ENCODE measurements at regions not wholly inside any gene's neighbourhood (a gene's known extent, or its start where the extent isn't known, plus 50 kb on each side); places are given as distances from the start of the nearest gene placed in this dataset.

- no peak for DNase-seq (ENCODE audit: low spot score)
Measured at GRCh38 chr3:64945171-64945729, 257.4 kb upstream of the ADAMTS9 start.

- DNase-seq (ENCODE audit: low spot score), result no peak
Measured at GRCh38 chr3:64943866-64944265, 256.1 kb upstream of the ADAMTS9 start.

DNA sequence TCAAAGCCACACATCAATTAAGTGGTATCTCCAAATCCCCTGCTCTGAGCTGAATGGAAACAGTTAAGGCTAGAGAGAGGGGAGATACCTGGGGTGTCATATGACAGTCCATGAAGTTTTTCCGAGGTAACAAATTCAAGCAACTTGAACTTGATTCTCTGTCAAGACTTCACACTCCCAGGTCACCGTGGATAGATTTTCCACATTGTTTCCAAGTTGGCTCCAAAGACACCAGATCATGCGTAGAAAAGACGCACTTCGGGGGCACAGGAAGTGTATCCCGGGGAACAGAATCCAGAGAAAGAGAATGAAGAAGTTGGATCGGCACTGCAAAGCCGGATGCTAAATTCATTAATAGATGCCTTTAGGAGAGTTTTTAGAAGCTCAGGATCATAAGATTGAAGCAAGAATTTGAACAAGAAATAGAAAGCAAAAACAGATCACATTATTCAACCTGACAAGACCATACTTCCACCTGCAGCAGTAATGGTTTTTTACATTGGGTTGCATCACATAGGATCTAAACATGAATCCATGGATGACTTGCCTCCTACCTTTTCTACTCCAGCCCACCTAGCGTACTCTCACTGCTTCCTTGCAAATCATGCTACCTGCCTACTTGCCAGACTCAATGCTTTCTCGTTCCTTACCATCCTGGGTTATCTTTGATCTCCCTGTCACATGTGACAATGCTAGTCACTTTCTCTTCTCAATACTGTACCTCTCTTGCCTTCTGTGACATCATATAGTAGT, 253.0 kb upstream of the ADAMTS9 start:
- no peak for DNase-seq (ENCODE audit: low spot score)

GRCh38 chr3:64939747-64940450, 252.1 kb upstream of the ADAMTS9 start:
- no peak for DNase-seq (ENCODE audit: low spot score)

DNA sequence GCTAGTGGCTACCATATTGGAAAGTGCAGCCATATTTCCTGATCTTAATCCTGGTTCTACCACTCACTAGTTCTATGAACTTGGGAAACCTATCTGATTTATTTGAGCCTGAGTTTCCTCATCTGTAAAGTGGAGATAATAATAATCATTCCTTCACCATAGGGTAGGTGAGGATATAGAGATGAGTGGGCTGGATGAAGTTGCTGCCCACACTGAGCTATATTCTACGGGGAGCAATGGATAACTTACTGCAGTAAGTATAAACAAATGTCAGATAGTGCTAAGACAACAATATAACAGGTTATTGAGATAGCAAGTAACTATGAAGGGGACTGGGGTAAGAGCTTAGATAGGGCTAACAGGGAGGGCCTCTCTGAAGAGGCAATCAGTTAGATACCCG, 251.5 kb upstream of the ADAMTS9 start:
- no peak for DNase-seq (ENCODE audit: low spot score)

GRCh38 chr3:64936556-64936955, 248.8 kb upstream of the ADAMTS9 start:
- no peak for DNase-seq (ENCODE audit: low spot score)

- DNase-seq (ENCODE audit: low spot score), result no peak
Measured at GRCh38 chr3:64935971-64936370, 248.2 kb upstream of the ADAMTS9 start.

- DNase-seq (ENCODE audit: low spot score), result no peak
Measured at GRCh38 chr3:64932666-64933342, 245.0 kb upstream of the ADAMTS9 start.

GRCh38 chr3:64932016-64932518, 244.3 kb upstream of the ADAMTS9 start:
- DNase-seq (ENCODE audit: low spot score), result no peak

- no peak for DNase-seq (ENCODE audit: low spot score)
Measured at GRCh38 chr3:64930891-64931290, 243.1 kb upstream of the ADAMTS9 start.

GRCh38 chr3:64928683-64929082, 240.9 kb upstream of the ADAMTS9 start:
- DNase-seq (ENCODE audit: low spot score), result no peak

GRCh38 chr3:64927689-64928088, 239.9 kb upstream of the ADAMTS9 start:
- no peak for DNase-seq (ENCODE audit: low spot score)

- no peak for DNase-seq (ENCODE audit: low spot score)
Measured at GRCh38 chr3:64925575-64925974, 237.8 kb upstream of the ADAMTS9 start.

GRCh38 chr3:64924961-64925360, 237.2 kb upstream of the ADAMTS9 start:
- DNase-seq (ENCODE audit: low spot score), result no peak

GRCh38 chr3:64922213-64922612, 234.4 kb upstream of the ADAMTS9 start:
- DNase-seq (ENCODE audit: low spot score), result no peak

- no peak for DNase-seq (ENCODE audit: low spot score)
Measured at GRCh38 chr3:64921281-64922065, 233.7 kb upstream of the ADAMTS9 start.

DNA sequence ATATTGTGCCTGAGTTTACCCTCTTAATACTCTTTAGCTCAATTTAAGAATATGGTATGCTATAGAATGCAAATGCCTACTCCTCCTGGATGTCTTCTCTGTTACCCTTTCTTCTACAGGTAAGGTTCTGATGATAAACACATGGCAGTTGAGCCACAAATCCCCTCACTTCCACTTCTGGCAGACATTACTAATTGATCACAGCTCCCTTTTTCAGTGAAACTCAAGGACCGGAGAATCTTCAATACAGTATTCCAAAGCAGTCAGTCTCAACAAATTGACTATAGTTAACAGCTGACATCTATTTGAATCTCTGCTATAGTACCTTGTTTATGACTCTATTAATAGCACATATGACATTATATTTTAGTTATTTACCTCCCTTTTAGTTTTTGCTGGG, 232.1 kb upstream of the ADAMTS9 start:
- no peak for DNase-seq (ENCODE audit: low spot score)

DNA sequence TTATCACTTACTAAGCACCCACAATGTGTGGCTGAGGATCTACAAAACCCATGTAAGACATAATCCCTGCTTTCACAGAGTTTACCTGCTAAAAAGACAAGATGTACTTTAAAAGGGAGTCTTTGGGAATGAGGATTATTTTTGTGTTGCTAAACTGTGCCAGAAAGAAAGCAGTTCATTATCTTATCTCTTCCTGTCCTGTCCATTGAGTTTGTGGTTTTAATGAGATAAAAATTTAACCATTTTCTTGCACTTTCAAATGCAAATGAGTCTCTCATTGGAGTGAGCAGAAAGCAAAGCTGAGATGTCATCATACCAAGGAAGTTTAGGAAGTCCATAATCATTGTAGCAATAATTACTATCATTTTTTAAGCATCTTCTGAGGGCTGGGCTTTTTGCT, 231.2 kb upstream of the ADAMTS9 start:
- DNase-seq (ENCODE audit: low spot score), result no peak

DNA sequence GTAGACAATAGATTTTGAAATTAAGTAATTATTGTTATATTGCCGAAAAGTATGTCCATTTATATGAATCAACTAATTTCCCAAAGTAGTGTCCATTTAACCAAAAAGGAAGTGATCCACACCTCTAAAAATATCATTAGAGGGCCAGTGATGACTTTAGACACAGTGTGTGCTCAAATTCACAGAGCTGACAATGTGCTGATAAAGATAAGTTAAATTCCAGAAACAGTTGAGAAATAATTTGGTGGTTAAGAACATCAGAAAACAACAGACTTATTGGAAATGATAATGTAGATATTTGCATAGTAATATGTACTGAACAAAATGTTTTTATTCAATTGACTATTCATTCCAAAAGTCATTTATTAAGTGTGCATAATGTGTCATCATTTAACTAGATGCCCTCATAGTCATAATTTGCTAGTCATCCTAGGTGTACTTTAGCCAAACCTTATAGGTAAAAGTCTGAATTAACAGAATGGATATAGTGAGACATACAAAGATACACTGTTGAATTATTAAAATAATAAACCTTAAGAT, 230.2 kb upstream of the ADAMTS9 start:
- no peak for DNase-seq (ENCODE audit: low spot score)

DNA sequence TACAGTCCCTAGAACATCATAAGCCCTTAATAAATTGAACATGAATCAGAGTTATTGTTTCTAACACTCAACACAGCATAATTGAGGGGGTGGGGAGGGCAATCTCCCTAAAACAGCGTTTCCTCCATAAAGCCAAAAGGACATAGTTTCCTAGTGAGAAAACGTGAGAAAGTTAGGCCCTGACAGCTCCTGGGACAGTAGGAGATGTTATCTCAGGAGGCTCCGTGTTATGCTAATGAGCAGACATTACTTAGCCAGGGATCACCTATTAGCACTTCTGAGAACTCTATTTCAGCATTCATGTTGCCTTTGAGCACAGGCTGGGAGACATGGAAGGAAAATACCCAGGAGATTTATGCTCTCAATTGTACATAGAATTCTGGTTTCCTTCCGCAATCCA, 229.1 kb upstream of the ADAMTS9 start:
- DNase-seq (ENCODE audit: low spot score), result no peak

DNA sequence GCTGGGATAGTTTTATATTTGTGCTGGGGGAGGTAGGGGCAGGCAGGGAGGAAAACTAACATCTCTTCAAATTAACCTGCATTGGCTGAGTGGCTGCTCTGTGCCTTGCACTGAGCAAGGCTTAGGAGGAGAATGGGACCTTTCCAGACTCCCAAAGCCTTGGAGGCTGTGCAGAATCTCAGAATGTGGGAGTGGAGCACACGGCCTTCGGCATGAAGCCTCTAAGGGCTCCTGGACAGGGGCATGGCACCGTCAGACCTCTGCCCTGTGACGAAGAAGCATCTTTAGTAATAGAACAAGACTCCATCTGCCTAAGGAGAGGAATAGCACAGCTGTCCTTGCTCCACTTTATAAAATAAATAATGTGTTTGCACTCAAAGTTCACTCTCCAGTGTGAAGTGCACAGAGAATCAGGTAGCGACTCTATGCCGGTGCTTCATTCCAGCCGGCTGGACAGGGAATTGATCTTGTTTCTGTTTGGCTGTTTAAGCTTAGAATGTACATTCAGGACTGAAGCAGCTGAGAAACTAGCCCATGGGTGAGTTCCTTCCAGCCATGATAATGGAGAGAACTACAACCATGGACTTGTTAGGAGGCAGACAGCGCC, 228.5 kb upstream of the ADAMTS9 start:
- DNase-seq (ENCODE audit: low spot score), result no peak
